Chondrocyte (in vitro differentiated cells): ENCODE measurements at regions not wholly inside any gene's neighbourhood (a gene's known extent, or its start where the extent isn't known, plus 50 kb on each side); places are given as distances from the start of the nearest gene placed in this dataset.

Experiments used
- DNase-seq: peaks from one replicate; pipeline ENCODE4 v3.0.0; 2021; ENCODE audit warnings: mixed read lengths, low spot score
- H3K27ac Mint-ChIP-seq: one replicate; pipeline ENCODE4 v1.8.0; 2021; ENCODE audit warnings: mild to moderate bottlenecking, moderate library complexity, mixed read lengths; ENCODE audit not compliant: unreplicated experiment
- H3K27me3 Mint-ChIP-seq: 2 replicates; pipeline ENCODE4 v1.8.0; 2021; ENCODE audit warnings: low read depth, mixed read lengths
- H3K36me3 Mint-ChIP-seq: 2 replicates; pipeline ENCODE4 v1.8.0; 2021; ENCODE audit warnings: low read depth, mixed read lengths
- H3K4me1 Mint-ChIP-seq: 2 replicates; pipeline ENCODE4 v1.8.0; 2021; ENCODE audit warnings: low read depth, mild to moderate bottlenecking, mixed read lengths
- H3K4me3 Mint-ChIP-seq: one replicate; pipeline ENCODE4 v1.8.0; 2021; ENCODE audit warnings: mild to moderate bottlenecking, moderate library complexity, mixed read lengths; ENCODE audit not compliant: unreplicated experiment
- H3K9me3 Mint-ChIP-seq: 2 replicates; pipeline ENCODE4 v1.8.0; 2021; ENCODE audit warnings: low read depth, mixed read lengths
- CTCF ChIP-seq: fragments of 200-600 bp; sonication (generic); IDR thresholded peaks from 2 replicates; pipeline ENCODE4 v1.5.0; 2021; ENCODE audit warnings: antibody characterized with exemption, mild to moderate bottlenecking, moderate library complexity

GRCh38 chr7:136726460-136726859 is 142.0 kb upstream of the CHRM2 start:
- no peak for DNase-seq
- TF ChIP-seq CTCF = no peak
- no peaks in the 10 kb centered on the region for H3K4me1 Mint-ChIP-seq
- no peak overlapping the region for H3K27ac Mint-ChIP-seq
- H3K4me3 Mint-ChIP-seq = no peak overlapping the region
- peaks cover 10% of the 10 kb centered on the region for H3K27me3 Mint-ChIP-seq
- no peaks in the 10 kb centered on the region for H3K36me3 Mint-ChIP-seq
- H3K9me3 Mint-ChIP-seq = peaks cover 11% of the 10 kb centered on the region

GRCh38 chr7:136717910-136718557 is 150.4 kb upstream of the CHRM2 start:
- peaks cover 2% of the 10 kb centered on the region for H3K27me3 Mint-ChIP-seq
- H3K4me1 Mint-ChIP-seq = no peaks in the 10 kb centered on the region
- no peaks in the 10 kb centered on the region for H3K36me3 Mint-ChIP-seq
- H3K4me3 Mint-ChIP-seq = no peak overlapping the region
- H3K9me3 Mint-ChIP-seq = no peaks in the 10 kb centered on the region
- H3K27ac Mint-ChIP-seq = no peak overlapping the region
- DNase-seq = no peak
- no peak for TF ChIP-seq CTCF

GRCh38 chr7:136714062-136714461 is 154.4 kb upstream of the CHRM2 start:
- Mint-ChIP-seq H3K4me3 (no peak overlapping the region), H3K9me3 (no peaks in the 10 kb centered on the region), H3K27ac (no peak overlapping the region), H3K27me3 (peaks cover 2% of the 10 kb centered on the region), H3K4me1 (no peaks in the 10 kb centered on the region), H3K36me3 (no peaks in the 10 kb centered on the region)
- DNase-seq = no peak
- no peak for TF ChIP-seq CTCF

- DNase-seq = no peak
- H3K9me3 Mint-ChIP-seq = no peaks in the 10 kb centered on the region
- no peaks in the 10 kb centered on the region for H3K4me1 Mint-ChIP-seq
- H3K4me3 Mint-ChIP-seq = no peak overlapping the region
- no peak for TF ChIP-seq CTCF
- H3K27ac Mint-ChIP-seq = no peak overlapping the region
- no peaks in the 10 kb centered on the region for H3K36me3 Mint-ChIP-seq
- H3K27me3 Mint-ChIP-seq = peaks cover 8% of the 10 kb centered on the region
Measured at GRCh38 chr7:136710751-136711150, 157.7 kb upstream of the CHRM2 start.

GRCh38 chr7:136709876-136710275 is 158.6 kb upstream of the CHRM2 start:
- H3K4me1 Mint-ChIP-seq = no peaks in the 10 kb centered on the region
- H3K36me3 Mint-ChIP-seq = no peaks in the 10 kb centered on the region
- DNase-seq = no peak
- H3K27ac Mint-ChIP-seq = no peak overlapping the region
- no peak for TF ChIP-seq CTCF
- H3K9me3 Mint-ChIP-seq = no peaks in the 10 kb centered on the region
- peaks cover 8% of the 10 kb centered on the region for H3K27me3 Mint-ChIP-seq
- H3K4me3 Mint-ChIP-seq = no peak overlapping the region
